Liver (tissue), 8 donors: ENCODE measurements at regions not wholly inside any gene's neighbourhood (a gene's known extent, or its start where the extent isn't known, plus 50 kb on each side); places are given as distances from the start of the nearest gene placed in this dataset.
"Not testable (repeated sequence)": the region's sequence is repeated elsewhere in the genome, so short reads cannot be mapped to it uniquely, and the experiment has no call there.

Source experiments
- DNase-seq: peaks from one replicate; pipeline ENCODE4 v3.0.0-alpha.2; 2017; ENCODE audit warnings: low spot score
- H3K27ac ChIP-seq, 2 donors: one replicate each; pipeline ENCODE4 v1.7.0; 2013; ENCODE audit warnings: inconsistent platforms in 2 of 2, low read length in 2 of 2, control low read depth in 1 of 2, low read depth in 1 of 2, mild to moderate bottlenecking in 1 of 2
- H3K27me3 ChIP-seq, 4 donors: one replicate each; pipeline versions ENCODE4 v1.6.1 to v1.7.0; 2013; ENCODE audit warnings: low read length in 3 of 4, inconsistent platforms in 1 of 4, mild to moderate bottlenecking in 1 of 4, moderate library complexity in 1 of 4; ENCODE audit not compliant: control insufficient read depth in 4 of 4, insufficient read depth in 4 of 4
- H3K36me3 ChIP-seq, 4 donors: one replicate each; pipeline versions ENCODE4 v1.6.1 to v1.7.0; 2013; ENCODE audit warnings: low read length in 3 of 4, mild to moderate bottlenecking in 3 of 4, low read depth in 1 of 4, moderate library complexity in 1 of 4; ENCODE audit not compliant: control insufficient read depth in 4 of 4, insufficient read depth in 3 of 4
- H3K4me1 ChIP-seq, 4 donors: one replicate each; pipeline versions ENCODE4 v1.6.1 to v1.7.0; 2013; ENCODE audit warnings: low read length in 3 of 4, mild to moderate bottlenecking in 3 of 4, moderate library complexity in 1 of 4; ENCODE audit not compliant: control insufficient read depth in 4 of 4, insufficient read depth in 4 of 4
- H3K4me3 ChIP-seq, 3 donors: one replicate each; pipeline versions ENCODE4 v1.6.1 to v1.7.0; 2013; ENCODE audit warnings: low read length in 3 of 3, control low read depth in 1 of 3, low read depth in 1 of 3, mild to moderate bottlenecking in 1 of 3
- H3K9ac ChIP-seq, 2 donors: one replicate each; pipeline ENCODE4 v1.7.0; 2013; ENCODE audit warnings: low read length in 2 of 2, mild to moderate bottlenecking in 2 of 2, moderate library complexity in 2 of 2, control low read depth in 1 of 2, low read depth in 1 of 2
- H3K9me3 ChIP-seq, 4 donors: one replicate each; pipeline versions ENCODE4 v1.6.1 to v1.7.0; 2013; ENCODE audit warnings: low read length in 3 of 4; ENCODE audit not compliant: control insufficient read depth in 4 of 4
- EGR1 ChIP-seq, 2 donors: IDR thresholded peaks; 2 replicates each; pipeline ENCODE4 v1.6.1; 2016 to 2018; ENCODE audit warnings: antibody characterized with exemption in 2 of 2, low read depth in 2 of 2
- JUND ChIP-seq, 2 donors: IDR thresholded peaks; 2 replicates each; pipeline ENCODE4 v1.6.1; 2016; ENCODE audit warnings: antibody characterized with exemption in 2 of 2
- MAX ChIP-seq: IDR thresholded peaks from 2 replicates; pipeline ENCODE4 v1.6.1; 2016; ENCODE audit warnings: antibody characterized with exemption
- NR2F2 ChIP-seq: IDR thresholded peaks from 2 replicates; pipeline ENCODE4 v1.6.1; 2016; ENCODE audit warnings: antibody characterized with exemption
- RXRA ChIP-seq, 2 donors: IDR thresholded peaks; 2 replicates each; pipeline ENCODE4 v1.6.1; 2017 to 2018; ENCODE audit warnings: antibody characterized with exemption in 2 of 2, mild to moderate bottlenecking in 1 of 2
- SP1 ChIP-seq: IDR thresholded peaks from 2 replicates; pipeline ENCODE4 v1.6.1; 2018; ENCODE audit warnings: antibody characterized with exemption, mild to moderate bottlenecking
- TAF1 ChIP-seq: conservative IDR thresholded peaks from 2 replicates; pipeline ENCODE4 v1.6.1; 2016; ENCODE audit warnings: antibody characterized with exemption, mild to moderate bottlenecking
- YY1 ChIP-seq: IDR thresholded peaks from 2 replicates; pipeline ENCODE4 v1.6.1; 2016; ENCODE audit warnings: antibody characterized with exemption, mild to moderate bottlenecking
- whole genome bisulfite sequencing: extraction: QIAGEN DNeasy Blood & Tissue Kit; methylation state at CpG from one replicate; pipeline ENCODE4 v1.1.7; 2013; 5-methylcytosine and 5-hydroxymethylcytosine counted together
- TF ChIP-seq, protein P1 (sequence below): fragments of 150-350 bp; IDR thresholded peaks from 2 replicates; pipeline ENCODE4 v1.5.1; 2017; ENCODE audit warnings: improper control_type of control experiment, low read depth, low read length; ENCODE audit not compliant: missing input control
- donor health status: healthy.
- donor health status: healthy.
- donor health status: healthy.
- donor health status: healthy.
- donor health status: healthy.

DNA sequence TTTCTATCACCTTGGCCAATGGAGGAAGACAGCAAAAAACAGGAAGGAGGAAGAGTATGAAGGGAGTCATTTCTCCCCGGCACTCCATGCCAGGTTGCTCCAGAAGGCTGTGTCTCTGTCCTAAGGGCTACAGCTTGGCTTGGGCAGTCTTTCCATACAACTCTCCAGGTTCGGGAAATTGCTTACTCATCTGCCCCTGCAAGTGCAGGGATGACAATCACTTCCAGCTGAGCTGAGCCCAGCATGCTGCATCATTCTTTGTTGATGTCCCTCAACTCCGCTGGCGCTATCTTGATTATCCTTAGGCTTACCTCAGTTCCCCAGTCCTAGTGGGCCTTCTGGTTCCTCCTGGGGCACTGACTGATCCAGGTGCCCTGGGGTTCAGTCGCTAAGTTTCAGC, 86.9 kb upstream of the COPS8 start:
- no peak overlapping the region for H3K4me3 ChIP-seq
- H3K36me3 ChIP-seq = no peaks in the 10 kb centered on the region
- TF ChIP-seq YY1 = no peak
- TF ChIP-seq JUND (IDR thresholded peaks at IDR 0.05) = no peak
- TF ChIP-seq SP1 = no peak
- TF ChIP-seq, protein P1, sequence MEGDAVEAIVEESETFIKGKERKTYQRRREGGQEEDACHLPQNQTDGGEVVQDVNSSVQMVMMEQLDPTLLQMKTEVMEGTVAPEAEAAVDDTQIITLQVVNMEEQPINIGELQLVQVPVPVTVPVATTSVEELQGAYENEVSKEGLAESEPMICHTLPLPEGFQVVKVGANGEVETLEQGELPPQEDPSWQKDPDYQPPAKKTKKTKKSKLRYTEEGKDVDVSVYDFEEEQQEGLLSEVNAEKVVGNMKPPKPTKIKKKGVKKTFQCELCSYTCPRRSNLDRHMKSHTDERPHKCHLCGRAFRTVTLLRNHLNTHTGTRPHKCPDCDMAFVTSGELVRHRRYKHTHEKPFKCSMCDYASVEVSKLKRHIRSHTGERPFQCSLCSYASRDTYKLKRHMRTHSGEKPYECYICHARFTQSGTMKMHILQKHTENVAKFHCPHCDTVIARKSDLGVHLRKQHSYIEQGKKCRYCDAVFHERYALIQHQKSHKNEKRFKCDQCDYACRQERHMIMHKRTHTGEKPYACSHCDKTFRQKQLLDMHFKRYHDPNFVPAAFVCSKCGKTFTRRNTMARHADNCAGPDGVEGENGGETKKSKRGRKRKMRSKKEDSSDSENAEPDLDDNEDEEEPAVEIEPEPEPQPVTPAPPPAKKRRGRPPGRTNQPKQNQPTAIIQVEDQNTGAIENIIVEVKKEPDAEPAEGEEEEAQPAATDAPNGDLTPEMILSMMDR = no peak
- TF ChIP-seq EGR1 (IDR thresholded peaks at IDR 0.05; ENCODE audit: low read depth in 2 of 2) = no peak
- TF ChIP-seq NR2F2 = no peak
- H3K27me3 ChIP-seq = peaks cover 0 to 2% (median 0%) of the 10 kb centered on the region in 4 donors
- H3K4me1 ChIP-seq = no peaks in the 10 kb centered on the region
- H3K27ac ChIP-seq = no peak overlapping the region
- 89% methylated on average over 5 of the region's 5 CpGs for WGBS
- no peak for DNase-seq
- no peak overlapping the region for H3K9ac ChIP-seq
- H3K9me3 ChIP-seq = no peaks in the 10 kb centered on the region

- DNase-seq = no peak
- no peak overlapping the region for H3K27ac ChIP-seq
- WGBS = 99% methylated on average over 3 of the region's 3 CpGs
- no peaks in the 10 kb centered on the region for H3K36me3 ChIP-seq
- peaks cover 0 to 2% (median 0%) of the 10 kb centered on the region in 4 donors for H3K27me3 ChIP-seq
- TF ChIP-seq, protein P1 = no peak
- TF ChIP-seq SP1 = no peak
- TF ChIP-seq TAF1 = no peak
- no peak for TF ChIP-seq MAX
- no peak for TF ChIP-seq YY1
- no peak for TF ChIP-seq JUND (IDR thresholded peaks at IDR 0.05)
- no peak for TF ChIP-seq RXRA (IDR thresholded peaks at IDR 0.05)
- no peaks in the 10 kb centered on the region for H3K9me3 ChIP-seq
- H3K9ac ChIP-seq = no peak overlapping the region
- no peak overlapping the region for H3K4me3 ChIP-seq
- no peaks in the 10 kb centered on the region for H3K4me1 ChIP-seq
These were observed 85.2 kb upstream of the COPS8 start for GRCh38 chr2:237000481-237000880.

DNA sequence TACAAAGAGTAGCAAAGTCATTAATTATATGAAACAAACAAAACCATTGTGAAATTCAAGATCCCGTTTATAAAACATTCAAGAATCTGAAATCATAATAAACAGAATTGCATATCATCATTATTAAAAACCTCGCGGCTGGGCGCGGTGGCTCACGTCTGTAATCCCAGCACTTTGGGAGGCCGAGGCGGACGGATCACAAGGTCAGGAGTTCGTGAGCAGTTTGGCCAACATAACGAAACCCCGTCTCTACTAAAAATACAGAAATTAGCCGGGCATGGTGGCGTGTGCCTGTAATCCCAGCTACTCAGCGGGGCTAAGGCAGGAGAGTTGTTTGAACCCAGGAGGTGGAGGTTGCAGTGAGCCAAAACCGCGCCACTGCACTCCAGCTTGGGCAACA, 80.3 kb upstream of the COPS8 start:
- H3K4me3 ChIP-seq, H3K9me3 ChIP-seq, H3K27ac ChIP-seq, H3K36me3 ChIP-seq, H3K9ac ChIP-seq, H3K27me3 ChIP-seq, DNase-seq, H3K4me1 ChIP-seq: not testable (repeated sequence)
- 93% methylated on average over 17 of the region's 17 CpGs for WGBS
